HepG2 (cell line): ENCODE measurements at regions not wholly inside any gene's neighbourhood (a gene's known extent, or its start where the extent isn't known, plus 50 kb on each side); places are given as distances from the start of the nearest gene placed in this dataset.

Experiments used
- TF ChIP-seq, protein P1 (sequence below): sonication (generic); formaldehyde crosslinking; IDR thresholded peaks from 2 replicates; pipeline ENCODE4 v1.9.0; 2021; ENCODE audit warnings: mild to moderate bottlenecking, missing genetic modification reagents
- TF ChIP-seq, protein P2 (sequence below), 2 experiments: sonication (generic) in 1 of 2; formaldehyde crosslinking in 1 of 2; IDR thresholded peaks; 2 replicates each; pipeline versions ENCODE4 v1.6.1 to v1.9.0; 2014 to 2022; ENCODE audit warnings: antibody characterized with exemption in 1 of 2, borderline replicate concordance in 1 of 2, inconsistent platforms in 1 of 2, low read depth in 1 of 2, missing genetic modification reagents in 1 of 2

DNA sequence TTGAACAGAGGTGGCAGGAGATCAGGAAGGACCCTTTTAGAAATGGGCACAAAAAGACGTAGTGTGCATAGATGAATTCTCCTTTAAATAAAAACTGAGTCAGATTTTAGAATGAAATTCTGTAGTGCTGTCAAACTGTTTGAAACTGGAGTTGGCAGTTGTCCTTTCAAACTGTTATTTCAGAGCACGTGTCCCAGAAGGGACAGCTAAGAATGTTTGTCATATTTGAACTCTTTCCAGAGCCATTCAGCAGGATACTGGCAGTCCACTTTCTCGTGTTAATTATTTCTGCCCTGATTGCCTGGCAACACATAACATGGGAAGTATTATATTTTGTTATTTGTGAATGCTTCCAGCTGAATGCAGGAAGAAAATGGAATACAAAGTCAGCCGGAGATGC lies 212.3 kb upstream of the DPYD start (continued):
- TF ChIP-seq, protein P1, sequence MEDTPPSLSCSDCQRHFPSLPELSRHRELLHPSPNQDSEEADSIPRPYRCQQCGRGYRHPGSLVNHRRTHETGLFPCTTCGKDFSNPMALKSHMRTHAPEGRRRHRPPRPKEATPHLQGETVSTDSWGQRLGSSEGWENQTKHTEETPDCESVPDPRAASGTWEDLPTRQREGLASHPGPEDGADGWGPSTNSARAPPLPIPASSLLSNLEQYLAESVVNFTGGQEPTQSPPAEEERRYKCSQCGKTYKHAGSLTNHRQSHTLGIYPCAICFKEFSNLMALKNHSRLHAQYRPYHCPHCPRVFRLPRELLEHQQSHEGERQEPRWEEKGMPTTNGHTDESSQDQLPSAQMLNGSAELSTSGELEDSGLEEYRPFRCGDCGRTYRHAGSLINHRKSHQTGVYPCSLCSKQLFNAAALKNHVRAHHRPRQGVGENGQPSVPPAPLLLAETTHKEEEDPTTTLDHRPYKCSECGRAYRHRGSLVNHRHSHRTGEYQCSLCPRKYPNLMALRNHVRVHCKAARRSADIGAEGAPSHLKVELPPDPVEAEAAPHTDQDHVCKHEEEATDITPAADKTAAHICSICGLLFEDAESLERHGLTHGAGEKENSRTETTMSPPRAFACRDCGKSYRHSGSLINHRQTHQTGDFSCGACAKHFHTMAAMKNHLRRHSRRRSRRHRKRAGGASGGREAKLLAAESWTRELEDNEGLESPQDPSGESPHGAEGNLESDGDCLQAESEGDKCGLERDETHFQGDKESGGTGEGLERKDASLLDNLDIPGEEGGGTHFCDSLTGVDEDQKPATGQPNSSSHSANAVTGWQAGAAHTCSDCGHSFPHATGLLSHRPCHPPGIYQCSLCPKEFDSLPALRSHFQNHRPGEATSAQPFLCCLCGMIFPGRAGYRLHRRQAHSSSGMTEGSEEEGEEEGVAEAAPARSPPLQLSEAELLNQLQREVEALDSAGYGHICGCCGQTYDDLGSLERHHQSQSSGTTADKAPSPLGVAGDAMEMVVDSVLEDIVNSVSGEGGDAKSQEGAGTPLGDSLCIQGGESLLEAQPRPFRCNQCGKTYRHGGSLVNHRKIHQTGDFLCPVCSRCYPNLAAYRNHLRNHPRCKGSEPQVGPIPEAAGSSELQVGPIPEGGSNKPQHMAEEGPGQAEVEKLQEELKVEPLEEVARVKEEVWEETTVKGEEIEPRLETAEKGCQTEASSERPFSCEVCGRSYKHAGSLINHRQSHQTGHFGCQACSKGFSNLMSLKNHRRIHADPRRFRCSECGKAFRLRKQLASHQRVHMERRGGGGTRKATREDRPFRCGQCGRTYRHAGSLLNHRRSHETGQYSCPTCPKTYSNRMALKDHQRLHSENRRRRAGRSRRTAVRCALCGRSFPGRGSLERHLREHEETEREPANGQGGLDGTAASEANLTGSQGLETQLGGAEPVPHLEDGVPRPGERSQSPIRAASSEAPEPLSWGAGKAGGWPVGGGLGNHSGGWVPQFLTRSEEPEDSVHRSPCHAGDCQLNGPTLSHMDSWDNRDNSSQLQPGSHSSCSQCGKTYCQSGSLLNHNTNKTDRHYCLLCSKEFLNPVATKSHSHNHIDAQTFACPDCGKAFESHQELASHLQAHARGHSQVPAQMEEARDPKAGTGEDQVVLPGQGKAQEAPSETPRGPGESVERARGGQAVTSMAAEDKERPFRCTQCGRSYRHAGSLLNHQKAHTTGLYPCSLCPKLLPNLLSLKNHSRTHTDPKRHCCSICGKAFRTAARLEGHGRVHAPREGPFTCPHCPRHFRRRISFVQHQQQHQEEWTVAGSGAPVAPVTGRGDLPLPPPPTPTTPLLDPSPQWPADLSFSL (CRISPR knock-in tag), result no peak
- TF ChIP-seq, protein P2, sequence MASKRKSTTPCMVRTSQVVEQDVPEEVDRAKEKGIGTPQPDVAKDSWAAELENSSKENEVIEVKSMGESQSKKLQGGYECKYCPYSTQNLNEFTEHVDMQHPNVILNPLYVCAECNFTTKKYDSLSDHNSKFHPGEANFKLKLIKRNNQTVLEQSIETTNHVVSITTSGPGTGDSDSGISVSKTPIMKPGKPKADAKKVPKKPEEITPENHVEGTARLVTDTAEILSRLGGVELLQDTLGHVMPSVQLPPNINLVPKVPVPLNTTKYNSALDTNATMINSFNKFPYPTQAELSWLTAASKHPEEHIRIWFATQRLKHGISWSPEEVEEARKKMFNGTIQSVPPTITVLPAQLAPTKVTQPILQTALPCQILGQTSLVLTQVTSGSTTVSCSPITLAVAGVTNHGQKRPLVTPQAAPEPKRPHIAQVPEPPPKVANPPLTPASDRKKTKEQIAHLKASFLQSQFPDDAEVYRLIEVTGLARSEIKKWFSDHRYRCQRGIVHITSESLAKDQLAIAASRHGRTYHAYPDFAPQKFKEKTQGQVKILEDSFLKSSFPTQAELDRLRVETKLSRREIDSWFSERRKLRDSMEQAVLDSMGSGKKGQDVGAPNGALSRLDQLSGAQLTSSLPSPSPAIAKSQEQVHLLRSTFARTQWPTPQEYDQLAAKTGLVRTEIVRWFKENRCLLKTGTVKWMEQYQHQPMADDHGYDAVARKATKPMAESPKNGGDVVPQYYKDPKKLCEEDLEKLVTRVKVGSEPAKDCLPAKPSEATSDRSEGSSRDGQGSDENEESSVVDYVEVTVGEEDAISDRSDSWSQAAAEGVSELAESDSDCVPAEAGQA (IDR thresholded peaks at IDR 0.05; ENCODE audit: low read depth), result no peak
- TF ChIP-seq, protein P2 (CRISPR knock-in tag; IDR thresholded peaks at IDR 0.05; ENCODE audit: borderline replicate concordance), result no peak
